ENCODE measurements at regions not wholly inside any gene's neighbourhood (a gene's known extent, or its start where the extent isn't known, plus 50 kb on each side); places are given as distances from the start of the nearest gene placed in this dataset.

GRCh38 chr12:24431872-24432271 lies 482.4 kb upstream of the SOX5 start (continued):
- TF ChIP-seq GTF3C2 (IDR thresholded peaks at IDR 0.05; ENCODE audit: borderline replicate concordance, extremely low read depth, insufficient read length), result no peak
- no peak for TF ChIP-seq HNRNPLL (IDR thresholded peaks at IDR 0.05; ENCODE audit: low read depth, low read length, poor library complexity, severe bottlenecking)

GRCh38 chr12:24427776-24428175 lies 478.3 kb upstream of the SOX5 start:
- no peak overlapping the region for H3K4me3 ChIP-seq
- no peaks in the 10 kb centered on the region for H3K4me1 ChIP-seq (replicated peaks in 1 of 2; ENCODE audit: control insufficient read depth in 2 of 2, insufficient read depth in 2 of 2, low read length in 2 of 2)
- no TSS peak for BruUV-seq (replicated peaks)
- in situ Hi-C loops (cut with MboI), result no loop called here
- no peak for DNase-seq (ENCODE audit: extremely low read depth in 1 of 4, low spot score in 3 of 4)
- no peaks in the 10 kb centered on the region for H3K9me1 ChIP-seq (ENCODE audit: control insufficient read depth, insufficient read depth, low read length)
- no peaks in the 10 kb centered on the region; a peak in 1 of 5 replicates for H3K27me3 ChIP-seq (ENCODE audit: control insufficient read depth in 2 of 2, insufficient read depth in 2 of 2, low read length in 2 of 2)
- H2AFZ ChIP-seq (ENCODE audit: low read depth, low read length), result no peak overlapping the region
- WGBS (ENCODE audit: insufficient coverage, low coverage, missing lambda C conversion rate), result 0% methylated on average over 4 of the region's 4 CpGs
- no peak for TF ChIP-seq ZC3H11A (IDR thresholded peaks at IDR 0.05; ENCODE audit: low read depth, low read length)
- TF ChIP-seq MCM5 (IDR thresholded peaks at IDR 0.05; ENCODE audit: low read depth), result no peak
- TF ChIP-seq E2F5 (CRISPR knock-in tag; IDR thresholded peaks at IDR 0.05), result no peak
- no peaks in the 10 kb centered on the region for H3K9me3 ChIP-seq (replicated peaks; ENCODE audit: control insufficient read depth, insufficient read depth, low read depth, low read length)
- no peaks in the 10 kb centered on the region for H4K20me1 ChIP-seq (replicated peaks; ENCODE audit: control insufficient read depth, insufficient read depth, low read length)
- no peak for ATAC-seq
- FAIRE-seq, result no peak
- no peaks in the 10 kb centered on the region for H3K79me2 ChIP-seq (ENCODE audit: control insufficient read depth, insufficient read depth, low read length)
- H3K27ac ChIP-seq (ENCODE audit: extremely low read depth, low read depth, low read length), result no peak overlapping the region
- no peaks in the 10 kb centered on the region for H3K36me3 ChIP-seq (ENCODE audit: control insufficient read depth, insufficient read depth, low read length)
- no peak overlapping the region for H3K9ac ChIP-seq (ENCODE audit: insufficient read depth in 1 of 2, low read depth in 2 of 2, low read length in 2 of 2)
- CTCF ChIA-PET (ENCODE audit: low intra/inter-chr PET ratio), result no interaction called here
- H3K4me2 ChIP-seq (ENCODE audit: insufficient read depth, low read length), result no peak overlapping the region
- intact Hi-C loops (cut with micrococcal nuclease), result no loop called here
- POLR2A ChIA-PET, result no interaction called here
